Chondrocyte (in vitro differentiated cells): ENCODE measurements at regions not wholly inside any gene's neighbourhood (a gene's known extent, or its start where the extent isn't known, plus 50 kb on each side); places are given as distances from the start of the nearest gene placed in this dataset.

ENCODE experiments used
- DNase-seq: peaks from one replicate; pipeline ENCODE4 v3.0.0; 2021; ENCODE audit warnings: mixed read lengths, low spot score
- H3K27ac Mint-ChIP-seq: one replicate; pipeline ENCODE4 v1.8.0; 2021; ENCODE audit warnings: mild to moderate bottlenecking, moderate library complexity, mixed read lengths; ENCODE audit not compliant: unreplicated experiment
- H3K27me3 Mint-ChIP-seq: 2 replicates; pipeline ENCODE4 v1.8.0; 2021; ENCODE audit warnings: low read depth, mixed read lengths
- H3K36me3 Mint-ChIP-seq: 2 replicates; pipeline ENCODE4 v1.8.0; 2021; ENCODE audit warnings: low read depth, mixed read lengths
- H3K4me1 Mint-ChIP-seq: 2 replicates; pipeline ENCODE4 v1.8.0; 2021; ENCODE audit warnings: low read depth, mild to moderate bottlenecking, mixed read lengths
- H3K4me3 Mint-ChIP-seq: one replicate; pipeline ENCODE4 v1.8.0; 2021; ENCODE audit warnings: mild to moderate bottlenecking, moderate library complexity, mixed read lengths; ENCODE audit not compliant: unreplicated experiment
- H3K9me3 Mint-ChIP-seq: 2 replicates; pipeline ENCODE4 v1.8.0; 2021; ENCODE audit warnings: low read depth, mixed read lengths
- CTCF ChIP-seq: fragments of 200-600 bp; sonication (generic); IDR thresholded peaks from 2 replicates; pipeline ENCODE4 v1.5.0; 2021; ENCODE audit warnings: antibody characterized with exemption, mild to moderate bottlenecking, moderate library complexity

- Mint-ChIP-seq H3K9me3 (no peaks in the 10 kb centered on the region), H3K4me1 (peaks cover 6% of the 10 kb centered on the region), H3K4me3 (no peak overlapping the region), H3K36me3 (no peaks in the 10 kb centered on the region), H3K27me3 (no peaks in the 10 kb centered on the region), H3K27ac (no peak overlapping the region)
- no peak for TF ChIP-seq CTCF
- no peak for DNase-seq
These were observed 341.2 kb upstream of the DACH1 start for GRCh38 chr13:72208112-72208645.

- H3K9me3 Mint-ChIP-seq: no peaks in the 10 kb centered on the region
- H3K27me3 Mint-ChIP-seq: no peaks in the 10 kb centered on the region
- TF ChIP-seq CTCF: no peak
- DNase-seq: no peak
- H3K27ac Mint-ChIP-seq: no peak overlapping the region
- H3K4me1 Mint-ChIP-seq: peaks cover 6% of the 10 kb centered on the region
- no peak overlapping the region for H3K4me3 Mint-ChIP-seq
- H3K36me3 Mint-ChIP-seq: no peaks in the 10 kb centered on the region
These were observed 338.8 kb upstream of the DACH1 start for GRCh38 chr13:72205773-72206172.

GRCh38 chr13:72204291-72204690 is 337.3 kb upstream of the DACH1 start:
- Mint-ChIP-seq H3K27ac (no peak overlapping the region), H3K4me1 (peaks cover 11% of the 10 kb centered on the region), H3K4me3 (no peak overlapping the region), H3K36me3 (no peaks in the 10 kb centered on the region), H3K9me3 (no peaks in the 10 kb centered on the region), H3K27me3 (no peaks in the 10 kb centered on the region)
- no peak for DNase-seq
- no peak for TF ChIP-seq CTCF

GRCh38 chr13:72201726-72202125 is 334.7 kb upstream of the DACH1 start:
- Mint-ChIP-seq H3K27me3 (peaks cover 6% of the 10 kb centered on the region), H3K4me3 (no peak overlapping the region), H3K9me3 (no peaks in the 10 kb centered on the region), H3K36me3 (no peaks in the 10 kb centered on the region), H3K4me1 (peaks cover 15% of the 10 kb centered on the region), H3K27ac (no peak overlapping the region)
- DNase-seq: no peak
- no peak for TF ChIP-seq CTCF

GRCh38 chr13:72199640-72200039 is 332.6 kb upstream of the DACH1 start:
- Mint-ChIP-seq H3K9me3 (no peaks in the 10 kb centered on the region), H3K27me3 (peaks cover 9% of the 10 kb centered on the region), H3K4me1 (peaks cover 9% of the 10 kb centered on the region), H3K36me3 (no peaks in the 10 kb centered on the region), H3K4me3 (no peak overlapping the region), H3K27ac (no peak overlapping the region)
- no peak for TF ChIP-seq CTCF
- no peak for DNase-seq
